ENCODE measurements at regions not wholly inside any gene's neighbourhood (a gene's known extent, or its start where the extent isn't known, plus 50 kb on each side); places are given as distances from the start of the nearest gene placed in this dataset.

GRCh38 chr10:83073472-83073871, 1065.8 kb upstream of the GHITM start:
- TF ChIP-seq POLR2A (IDR thresholded peaks at IDR 0.05) (no peak), CTCF (IDR thresholded peaks at IDR 0.05) (no peak)

All from heart left ventricle (tissue), 13 donors.